IMR-90 (cell line): ENCODE measurements at regions not wholly inside any gene's neighbourhood (a gene's known extent, or its start where the extent isn't known, plus 50 kb on each side); places are given as distances from the start of the nearest gene placed in this dataset.

Source experiments
- ATAC-seq: fragments of 200-7000 bp; cut with Tn5 transposase; 2 replicates; pipeline ENCODE4 v1.9.1; 2020; ENCODE audit warnings: low read depth, mild to moderate bottlenecking, moderate library complexity
- BruUV-seq: library from RNA; stranded (reverse); fragments of 400-500 nt; replicated peaks from 2 replicates; lab custom pipeline; 2021; lab: Mats Ljungman, UMichigan
- CTCF ChIA-PET: fragments of 300-600 bp; formaldehyde crosslinking; extraction: SDS; loops from one replicate; lab custom pipeline; 2021; ENCODE audit warnings: antibody characterized with exemption; lab: Yijun Ruan, JAX
- POLR2A ChIA-PET: fragments of 300-600 bp; sonication (Branson Sonifier 250); formaldehyde crosslinking; loops from one replicate; lab custom pipeline; 2022; ENCODE audit warnings: antibody characterized with exemption; ENCODE audit not compliant: unreplicated experiment; lab: Charles Lee
- DNase-seq: peaks from one replicate; pipeline ENCODE4 v3.0.0; 2013
- H2AFZ ChIP-seq: replicated peaks from 2 replicates; pipeline ENCODE3; 2013; ENCODE audit warnings: low read length, mild to moderate bottlenecking; ENCODE audit not compliant: poor library complexity
- H2AK5ac ChIP-seq: 2 replicates; pipeline ENCODE4 v1.6.1; 2013; ENCODE audit warnings: low read depth, low read length, inconsistent platforms
- H2AK9ac ChIP-seq: replicated peaks from 2 replicates; pipeline ENCODE3; 2013; ENCODE audit warnings: mild to moderate bottlenecking, low read depth, low read length, moderate library complexity; ENCODE audit not compliant: poor library complexity
- H2BK120ac ChIP-seq: 2 replicates; pipeline ENCODE4 v1.6.1; 2013; ENCODE audit warnings: low read depth, low read length, inconsistent platforms
- H2BK15ac ChIP-seq: 3 replicates; pipeline ENCODE4 v1.6.1; 2013; ENCODE audit warnings: low read depth, low read length, inconsistent platforms
- H2BK20ac ChIP-seq: 2 replicates; pipeline ENCODE4 v1.6.1; 2013; ENCODE audit warnings: low read depth, mild to moderate bottlenecking, inconsistent platforms, low read length, moderate library complexity
- H2BK5ac ChIP-seq: 2 replicates; pipeline ENCODE4 v1.6.1; 2013; ENCODE audit warnings: mild to moderate bottlenecking, low read depth, low read length, inconsistent platforms; ENCODE audit not compliant: poor library complexity, severe bottlenecking
- H3K14ac ChIP-seq: replicated peaks from 2 replicates; pipeline ENCODE4 v1.6.1; 2013; ENCODE audit warnings: low read depth, low read length, inconsistent platforms
- H3K18ac ChIP-seq: 2 replicates; pipeline ENCODE4 v1.6.1; 2013; ENCODE audit warnings: low read depth, low read length, control low read depth
- H3K23ac ChIP-seq: 2 replicates; pipeline ENCODE4 v1.6.1; 2013; ENCODE audit warnings: low read depth, low read length, inconsistent platforms
- H3K27ac ChIP-seq: 2 replicates; pipeline ENCODE4 v1.5.1; 2013; ENCODE audit warnings: mild to moderate bottlenecking, control low read depth, low read length; ENCODE audit not compliant: insufficient read depth
- H3K27me3 ChIP-seq: 2 replicates; pipeline ENCODE4 v1.6.1; 2013; ENCODE audit warnings: low read length; ENCODE audit not compliant: control insufficient read depth, insufficient read depth
- H3K36me3 ChIP-seq: 2 replicates; pipeline ENCODE4 v1.6.1; 2013; ENCODE audit warnings: low read length, mixed read lengths; ENCODE audit not compliant: control insufficient read depth, insufficient read depth
- H3K4ac ChIP-seq: 2 replicates; pipeline ENCODE4 v1.6.1; 2013; ENCODE audit warnings: low read depth, low read length, inconsistent platforms
- H3K4me1 ChIP-seq: 2 replicates; pipeline ENCODE4 v1.6.1; 2013; ENCODE audit warnings: low read length, mixed read lengths; ENCODE audit not compliant: control insufficient read depth, insufficient read depth
- H3K4me2 ChIP-seq: 2 replicates; pipeline ENCODE4 v1.6.1; 2013; ENCODE audit warnings: low read depth, mild to moderate bottlenecking, control low read depth, low read length, moderate library complexity
- H3K4me3 ChIP-seq: 2 replicates; pipeline ENCODE4 v1.5.1; 2013; ENCODE audit warnings: low read depth, mild to moderate bottlenecking, control low read depth, low read length, moderate library complexity; ENCODE audit not compliant: insufficient read depth
- H3K56ac ChIP-seq: 2 replicates; pipeline ENCODE4 v1.6.1; 2013; ENCODE audit warnings: low read length, inconsistent platforms; ENCODE audit not compliant: insufficient read depth; ENCODE audit errors: extremely low read depth
- H3K79me1 ChIP-seq, 2 experiments: 2 replicates each; pipeline ENCODE4 v1.6.1; 2013; ENCODE audit warnings: low read length in 2 of 2, inconsistent platforms in 1 of 2, low read depth in 1 of 2
- H3K9ac ChIP-seq: 2 replicates; pipeline ENCODE4 v1.6.1; 2013; ENCODE audit warnings: low read depth, low read length, control low read depth
- H3K9me1 ChIP-seq: 2 replicates; pipeline ENCODE4 v1.6.1; 2013; ENCODE audit warnings: low read length, inconsistent platforms; ENCODE audit not compliant: insufficient read depth
- H3K9me3 ChIP-seq: 2 replicates; pipeline ENCODE4 v1.6.1; 2013; ENCODE audit warnings: low read length; ENCODE audit not compliant: control insufficient read depth, insufficient read depth
- H4K20me1 ChIP-seq: 2 replicates; pipeline ENCODE4 v1.6.1; 2013; ENCODE audit warnings: low read length, inconsistent platforms; ENCODE audit not compliant: insufficient read depth
- H4K5ac ChIP-seq: 2 replicates; pipeline ENCODE4 v1.6.1; 2013; ENCODE audit warnings: mild to moderate bottlenecking, low read depth, low read length, control low read depth
- H4K8ac ChIP-seq, 2 experiments: 2 replicates each; pipeline ENCODE4 v1.6.1; 2013; ENCODE audit warnings: low read depth in 2 of 2, low read length in 2 of 2, control low read depth in 1 of 2, inconsistent platforms in 1 of 2
- H4K91ac ChIP-seq: 2 replicates; pipeline ENCODE4 v1.6.1; 2013; ENCODE audit warnings: low read depth, low read length, inconsistent platforms; ENCODE audit not compliant: insufficient read depth
- BHLHE40 ChIP-seq: fragments of 150-350 bp; IDR thresholded peaks from 2 replicates; pipeline ENCODE4 v1.6.1; 2016; ENCODE audit warnings: mild to moderate bottlenecking, low read depth, low read length
- CEBPB ChIP-seq: IDR thresholded peaks from 2 replicates; pipeline ENCODE4 v1.6.1; 2012; ENCODE audit warnings: low read depth, low read length, improper control_type of control experiment
- CHD1 ChIP-seq: IDR thresholded peaks from 2 replicates; pipeline ENCODE4 v1.6.1; 2012; ENCODE audit warnings: low read depth, low read length, improper control_type of control experiment
- FOS ChIP-seq: fragments of 150-350 bp; IDR thresholded peaks from 2 replicates; pipeline ENCODE4 v1.6.1; 2016; ENCODE audit warnings: low read depth, low read length
- MAFK ChIP-seq: IDR thresholded peaks from 2 replicates; pipeline ENCODE4 v1.6.1; 2012; ENCODE audit warnings: low read depth, low read length, improper control_type of control experiment
- MAZ ChIP-seq: IDR thresholded peaks from 2 replicates; pipeline ENCODE4 v1.6.1; 2012; ENCODE audit warnings: low read depth, mild to moderate bottlenecking, low read length, improper control_type of control experiment, moderate library complexity, borderline replicate concordance
- MXI1 ChIP-seq: IDR thresholded peaks from 2 replicates; pipeline ENCODE4 v1.6.1; 2012; ENCODE audit warnings: low read depth, mild to moderate bottlenecking, low read length, moderate library complexity, borderline replicate concordance
- NFE2L2 ChIP-seq: fragments of 150-350 bp; IDR thresholded peaks from 2 replicates; pipeline ENCODE4 v1.6.1; 2016; ENCODE audit warnings: low read depth, mild to moderate bottlenecking, low read length
- POLR2A ChIP-seq: IDR thresholded peaks from 2 replicates; pipeline ENCODE4 v1.6.1; 2012; ENCODE audit warnings: mild to moderate bottlenecking, low read depth, low read length
- RAD21 ChIP-seq: IDR thresholded peaks from 2 replicates; pipeline ENCODE4 v1.6.1; 2012; ENCODE audit warnings: low read length, improper control_type of control experiment
- RCOR1 ChIP-seq: IDR thresholded peaks from 2 replicates; pipeline ENCODE4 v1.6.1; 2012; ENCODE audit warnings: mild to moderate bottlenecking, low read length, improper control_type of control experiment; ENCODE audit not compliant: insufficient replicate concordance
- RFX5 ChIP-seq: IDR thresholded peaks from 2 replicates; pipeline ENCODE4 v1.8.0; 2012; ENCODE audit warnings: low read depth, mild to moderate bottlenecking, low read length, moderate library complexity
- SMC3 ChIP-seq: fragments of 150-350 bp; IDR thresholded peaks from 2 replicates; pipeline ENCODE4 v1.6.1; 2016; ENCODE audit warnings: low read depth, mild to moderate bottlenecking, antibody characterized with exemption, low read length, moderate library complexity
- dilution Hi-C: fragments of 300-500 bp; cut with HindIII; formaldehyde crosslinking; loops from one replicate; pipeline ENCODE4 v1.14.3; 2018; ENCODE audit warnings: low sequenced_read_pairs; ENCODE audit not compliant: unreplicated experiment
- in situ Hi-C: fragments of 300-500 bp; cut with MboI; formaldehyde crosslinking; loops from 3 replicates; pipeline ENCODE4 v1.14.3; 2019; ENCODE audit warnings: low sequenced_read_pairs, inconsistent platforms, mixed read lengths
- intact Hi-C: fragments of 100-400 bp; cut with micrococcal nuclease; formaldehyde crosslinking; loops from 2 replicates; pipeline ENCODE4 v1.10.0; 2022
- TF ChIP-seq, protein P1 (sequence below): fragments of 150-350 bp; IDR thresholded peaks from 2 replicates; pipeline ENCODE4 v1.6.1; 2017; ENCODE audit warnings: mild to moderate bottlenecking, antibody characterized with exemption, low read length, low read depth
- TF ChIP-seq, protein P2 (sequence below): fragments of 150-350 bp; IDR thresholded peaks from 2 replicates; pipeline ENCODE4 v1.6.1; 2016; ENCODE audit warnings: low read depth, mild to moderate bottlenecking, low read length, moderate library complexity, borderline replicate concordance
- TF ChIP-seq, protein P3 (sequence below): conservative IDR thresholded peaks from 2 replicates; pipeline ENCODE4 v1.5.1; 2012; ENCODE audit warnings: mild to moderate bottlenecking, low read depth, low read length, improper control_type of control experiment

GRCh38 chr6:37758234-37758633 is 60.6 kb upstream of the MDGA1 start:
- Histone ChIP-seq H4K20me1 (no peaks in the 10 kb centered on the region), H3K4me3 (no peak overlapping the region), H2AK5ac (no peak overlapping the region), H2AFZ (no peak overlapping the region), H3K14ac (no peak overlapping the region), H3K9me3 (no peaks in the 10 kb centered on the region), H4K91ac (no peak overlapping the region), H2AK9ac (no peak overlapping the region), H3K56ac (no peak overlapping the region), H3K9ac (no peak overlapping the region), H4K8ac (no peak overlapping the region), H3K4me2 (no peak overlapping the region), H3K27ac (no peak overlapping the region), H2BK15ac (no peak overlapping the region), H3K18ac (no peak overlapping the region), H3K4me1 (no peaks in the 10 kb centered on the region), H4K5ac (no peak overlapping the region), H2BK120ac (no peak overlapping the region), H3K23ac (no peak overlapping the region), H3K36me3 (no peaks in the 10 kb centered on the region), H2BK5ac (no peak overlapping the region), H3K4ac (no peak overlapping the region), H3K27me3 (peaks cover 40% of the 10 kb centered on the region), H2BK20ac (no peak overlapping the region), H3K9me1 (no peaks in the 10 kb centered on the region), H3K79me1 (no peaks in the 10 kb centered on the region)
- no TSS peak for BruUV-seq
- in situ Hi-C loops (no loop called here), dilution Hi-C loops (no loop called here), intact Hi-C loops (no loop called here)
- ATAC-seq (no peak), DNase-seq (no peak)
- POLR2A ChIA-PET = no interaction called here
- CTCF ChIA-PET = no interaction called here
- TF ChIP-seq MXI1 = no peak
- TF ChIP-seq FOS = no peak
- no peak for TF ChIP-seq POLR2A
- TF ChIP-seq CEBPB = no peak
- TF ChIP-seq, protein P1, sequence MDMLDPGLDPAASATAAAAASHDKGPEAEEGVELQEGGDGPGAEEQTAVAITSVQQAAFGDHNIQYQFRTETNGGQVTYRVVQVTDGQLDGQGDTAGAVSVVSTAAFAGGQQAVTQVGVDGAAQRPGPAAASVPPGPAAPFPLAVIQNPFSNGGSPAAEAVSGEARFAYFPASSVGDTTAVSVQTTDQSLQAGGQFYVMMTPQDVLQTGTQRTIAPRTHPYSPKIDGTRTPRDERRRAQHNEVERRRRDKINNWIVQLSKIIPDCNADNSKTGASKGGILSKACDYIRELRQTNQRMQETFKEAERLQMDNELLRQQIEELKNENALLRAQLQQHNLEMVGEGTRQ = no peak
- no peak for TF ChIP-seq MAFK
- TF ChIP-seq, protein P2, sequence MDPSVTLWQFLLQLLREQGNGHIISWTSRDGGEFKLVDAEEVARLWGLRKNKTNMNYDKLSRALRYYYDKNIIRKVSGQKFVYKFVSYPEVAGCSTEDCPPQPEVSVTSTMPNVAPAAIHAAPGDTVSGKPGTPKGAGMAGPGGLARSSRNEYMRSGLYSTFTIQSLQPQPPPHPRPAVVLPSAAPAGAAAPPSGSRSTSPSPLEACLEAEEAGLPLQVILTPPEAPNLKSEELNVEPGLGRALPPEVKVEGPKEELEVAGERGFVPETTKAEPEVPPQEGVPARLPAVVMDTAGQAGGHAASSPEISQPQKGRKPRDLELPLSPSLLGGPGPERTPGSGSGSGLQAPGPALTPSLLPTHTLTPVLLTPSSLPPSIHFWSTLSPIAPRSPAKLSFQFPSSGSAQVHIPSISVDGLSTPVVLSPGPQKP = no peak
- TF ChIP-seq NFE2L2 = no peak
- TF ChIP-seq CHD1 = no peak
- no peak for TF ChIP-seq RFX5
- no peak for TF ChIP-seq RAD21
- TF ChIP-seq SMC3 = no peak
- no peak for TF ChIP-seq MAZ
- no peak for TF ChIP-seq RCOR1
- TF ChIP-seq BHLHE40 = no peak
- TF ChIP-seq, protein P3, sequence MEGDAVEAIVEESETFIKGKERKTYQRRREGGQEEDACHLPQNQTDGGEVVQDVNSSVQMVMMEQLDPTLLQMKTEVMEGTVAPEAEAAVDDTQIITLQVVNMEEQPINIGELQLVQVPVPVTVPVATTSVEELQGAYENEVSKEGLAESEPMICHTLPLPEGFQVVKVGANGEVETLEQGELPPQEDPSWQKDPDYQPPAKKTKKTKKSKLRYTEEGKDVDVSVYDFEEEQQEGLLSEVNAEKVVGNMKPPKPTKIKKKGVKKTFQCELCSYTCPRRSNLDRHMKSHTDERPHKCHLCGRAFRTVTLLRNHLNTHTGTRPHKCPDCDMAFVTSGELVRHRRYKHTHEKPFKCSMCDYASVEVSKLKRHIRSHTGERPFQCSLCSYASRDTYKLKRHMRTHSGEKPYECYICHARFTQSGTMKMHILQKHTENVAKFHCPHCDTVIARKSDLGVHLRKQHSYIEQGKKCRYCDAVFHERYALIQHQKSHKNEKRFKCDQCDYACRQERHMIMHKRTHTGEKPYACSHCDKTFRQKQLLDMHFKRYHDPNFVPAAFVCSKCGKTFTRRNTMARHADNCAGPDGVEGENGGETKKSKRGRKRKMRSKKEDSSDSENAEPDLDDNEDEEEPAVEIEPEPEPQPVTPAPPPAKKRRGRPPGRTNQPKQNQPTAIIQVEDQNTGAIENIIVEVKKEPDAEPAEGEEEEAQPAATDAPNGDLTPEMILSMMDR = no peak
